Effector memory CD4-positive, alpha-beta T cell (primary cell): ENCODE measurements at regions not wholly inside any gene's neighbourhood (a gene's known extent, or its start where the extent isn't known, plus 50 kb on each side); places are given as distances from the start of the nearest gene placed in this dataset.

Experiments
- DNase-seq, 3 donors: peaks; one replicate each; pipeline ENCODE4 v3.0.0-alpha.2; 2020
- H3K27ac ChIP-seq: 2 replicates; pipeline ENCODE4 v1.7.0; 2013; ENCODE audit warnings: mild to moderate bottlenecking, low read length, moderate library complexity; ENCODE audit not compliant: insufficient read depth, poor library complexity, severe bottlenecking
- H3K27me3 ChIP-seq: replicated peaks from 2 replicates; pipeline ENCODE4 v1.7.0; 2013; ENCODE audit warnings: mild to moderate bottlenecking, low read length; ENCODE audit not compliant: insufficient read depth, control insufficient read depth, poor library complexity, severe bottlenecking
- H3K36me3 ChIP-seq: 2 replicates; pipeline ENCODE4 v1.7.0; 2013; ENCODE audit warnings: mild to moderate bottlenecking, low read length, moderate library complexity; ENCODE audit not compliant: control insufficient read depth, insufficient read depth
- H3K4me1 ChIP-seq: 2 replicates; pipeline ENCODE4 v1.7.0; 2013; ENCODE audit warnings: low read length, mild to moderate bottlenecking; ENCODE audit not compliant: control insufficient read depth, insufficient read depth, poor library complexity, severe bottlenecking
- H3K4me3 ChIP-seq: 2 replicates; pipeline ENCODE4 v1.7.0; 2013; ENCODE audit warnings: low read length, low read depth, mild to moderate bottlenecking; ENCODE audit not compliant: insufficient read depth, poor library complexity, severe bottlenecking
- H3K9me3 ChIP-seq: 2 replicates; pipeline ENCODE4 v1.7.0; 2013; ENCODE audit warnings: mild to moderate bottlenecking, low read length, moderate library complexity; ENCODE audit not compliant: control insufficient read depth

- Histone ChIP-seq H3K4me1 (peaks cover 38% of the 10 kb centered on the region), H3K27ac (no peak overlapping the region), H3K27me3 (no peaks in the 10 kb centered on the region), H3K9me3 (no peaks in the 10 kb centered on the region), H3K4me3 (no peak overlapping the region), H3K36me3 (no peaks in the 10 kb centered on the region)
- no peak for DNase-seq
Observed at GRCh38 chr3:187998611-187999010, 155.3 kb upstream of the LPP start.

- H3K27ac ChIP-seq: peak overlapping the region; percentile 59
- no peaks in the 10 kb centered on the region for H3K27me3 ChIP-seq
Observed at GRCh38 chr3:187999821-188000220, 154.1 kb upstream of the LPP start.

GRCh38 chr3:188000361-188000861 is 153.5 kb upstream of the LPP start:
- Histone ChIP-seq H3K36me3 (no peaks in the 10 kb centered on the region), H3K27ac (peak overlapping the region; percentile 59), H3K27me3 (no peaks in the 10 kb centered on the region), H3K9me3 (no peaks in the 10 kb centered on the region), H3K4me1 (peaks cover 20% of the 10 kb centered on the region), H3K4me3 (peak overlapping the region; percentile 24)
- DNase-seq: peak in 1 of 3 donors; percentile 21

More at GRCh38 chr3:187999821-188000220, 154.1 kb upstream of the LPP start:
- peak; percentile 23 to 41 (median 37) for DNase-seq
- Histone ChIP-seq H3K4me3 (peak overlapping the region; percentile 24), H3K36me3 (no peaks in the 10 kb centered on the region), H3K9me3 (no peaks in the 10 kb centered on the region), H3K4me1 (peaks cover 26% of the 10 kb centered on the region)

GRCh38 chr3:188001093-188001492 is 152.9 kb upstream of the LPP start:
- H3K4me1 ChIP-seq: peaks cover 17% of the 10 kb centered on the region
- no peaks in the 10 kb centered on the region for H3K9me3 ChIP-seq
- H3K4me3 ChIP-seq: no peak overlapping the region
- no peaks in the 10 kb centered on the region for H3K36me3 ChIP-seq
- H3K27ac ChIP-seq: no peak overlapping the region
- DNase-seq: no peak
- H3K27me3 ChIP-seq: no peaks in the 10 kb centered on the region

GRCh38 chr3:188001926-188002325 is 152.0 kb upstream of the LPP start:
- no peaks in the 10 kb centered on the region for H3K9me3 ChIP-seq
- no peaks in the 10 kb centered on the region for H3K36me3 ChIP-seq
- H3K27me3 ChIP-seq: no peaks in the 10 kb centered on the region
- no peak overlapping the region for H3K27ac ChIP-seq
- H3K4me3 ChIP-seq: no peak overlapping the region
- peaks cover 17% of the 10 kb centered on the region for H3K4me1 ChIP-seq
- no peak for DNase-seq

- Histone ChIP-seq H3K4me1 (peaks cover 17% of the 10 kb centered on the region), H3K4me3 (no peak overlapping the region), H3K36me3 (no peaks in the 10 kb centered on the region), H3K27me3 (no peaks in the 10 kb centered on the region), H3K27ac (no peak overlapping the region), H3K9me3 (no peaks in the 10 kb centered on the region)
- no peak for DNase-seq
Observed at GRCh38 chr3:188002626-188003138, 151.3 kb upstream of the LPP start.

- Histone ChIP-seq H3K36me3 (no peaks in the 10 kb centered on the region), H3K27ac (no peak overlapping the region), H3K4me1 (peaks cover 17% of the 10 kb centered on the region), H3K27me3 (no peaks in the 10 kb centered on the region), H3K9me3 (no peaks in the 10 kb centered on the region), H3K4me3 (no peak overlapping the region)
- DNase-seq: no peak
Observed at GRCh38 chr3:188003188-188004171, 150.5 kb upstream of the LPP start.

GRCh38 chr3:188006726-188007393 is 147.1 kb upstream of the LPP start:
- Histone ChIP-seq H3K9me3 (no peaks in the 10 kb centered on the region), H3K36me3 (no peaks in the 10 kb centered on the region), H3K4me3 (no peak overlapping the region), H3K4me1 (no peaks in the 10 kb centered on the region), H3K27me3 (no peaks in the 10 kb centered on the region), H3K27ac (no peak overlapping the region)
- no peak for DNase-seq

- H3K36me3 ChIP-seq: no peaks in the 10 kb centered on the region
- H3K4me3 ChIP-seq: no peak overlapping the region
- no peak for DNase-seq
- no peak overlapping the region for H3K27ac ChIP-seq
- H3K4me1 ChIP-seq: no peaks in the 10 kb centered on the region
- no peaks in the 10 kb centered on the region for H3K27me3 ChIP-seq
- H3K9me3 ChIP-seq: no peaks in the 10 kb centered on the region
Observed at GRCh38 chr3:188007897-188008296, 146.1 kb upstream of the LPP start.
